ENCODE measurements at regions not wholly inside any gene's neighbourhood (a gene's known extent, or its start where the extent isn't known, plus 50 kb on each side); places are given as distances from the start of the nearest gene placed in this dataset.

- Histone ChIP-seq H3K27ac (ENCODE audit: low read depth in 2 of 2, low read length in 2 of 2) (no peak overlapping the region), H3K36me3 (ENCODE audit: control insufficient read depth in 2 of 2, insufficient read depth in 2 of 2, low read length in 2 of 2) (no peaks in the 10 kb centered on the region), H3K9ac (ENCODE audit: low read depth in 1 of 2, low read length in 2 of 2) (no peak overlapping the region), H3K9me3 (ENCODE audit: control insufficient read depth in 2 of 2, low read length in 2 of 2) (no peaks in the 10 kb centered on the region), H3K27me3 (ENCODE audit: control insufficient read depth in 2 of 2, insufficient read depth in 2 of 2, low read length in 2 of 2) (no peaks in the 10 kb centered on the region), H3K4me3 (ENCODE audit: low read length in 2 of 2) (no peak overlapping the region), H3K4me1 (ENCODE audit: control insufficient read depth in 2 of 2, insufficient read depth in 2 of 2, low read length in 2 of 2) (no peaks in the 10 kb centered on the region)
These were observed 442.8 kb upstream of the ARRDC4 start for GRCh38 chr15:97517737-97518136.

GRCh38 chr15:97520689-97521088, 439.8 kb upstream of the ARRDC4 start:
- H3K4me3 ChIP-seq (ENCODE audit: low read length in 2 of 2) = no peak overlapping the region

GRCh38 chr15:97521381-97522285, 438.9 kb upstream of the ARRDC4 start:
- no peak overlapping the region for H3K4me3 ChIP-seq (ENCODE audit: low read length in 2 of 2)
- H3K9ac ChIP-seq (ENCODE audit: low read depth in 1 of 2, low read length in 2 of 2) = no peak overlapping the region
- H3K27ac ChIP-seq (ENCODE audit: low read depth in 2 of 2, low read length in 2 of 2) = no peak overlapping the region
- H3K36me3 ChIP-seq (ENCODE audit: control insufficient read depth in 2 of 2, insufficient read depth in 2 of 2, low read length in 2 of 2) = no peaks in the 10 kb centered on the region
- H3K9me3 ChIP-seq (ENCODE audit: control insufficient read depth in 2 of 2, low read length in 2 of 2) = no peaks in the 10 kb centered on the region
- no peaks in the 10 kb centered on the region for H3K27me3 ChIP-seq (ENCODE audit: control insufficient read depth in 2 of 2, insufficient read depth in 2 of 2, low read length in 2 of 2)
- no peaks in the 10 kb centered on the region for H3K4me1 ChIP-seq (ENCODE audit: control insufficient read depth in 2 of 2, insufficient read depth in 2 of 2, low read length in 2 of 2)

More at GRCh38 chr15:97520689-97521088, 439.8 kb upstream of the ARRDC4 start:
- Histone ChIP-seq H3K9ac (ENCODE audit: low read depth in 1 of 2, low read length in 2 of 2) (no peak overlapping the region), H3K4me1 (ENCODE audit: control insufficient read depth in 2 of 2, insufficient read depth in 2 of 2, low read length in 2 of 2) (no peaks in the 10 kb centered on the region), H3K27ac (ENCODE audit: low read depth in 2 of 2, low read length in 2 of 2) (no peak overlapping the region), H3K36me3 (ENCODE audit: control insufficient read depth in 2 of 2, insufficient read depth in 2 of 2, low read length in 2 of 2) (no peaks in the 10 kb centered on the region), H3K27me3 (ENCODE audit: control insufficient read depth in 2 of 2, insufficient read depth in 2 of 2, low read length in 2 of 2) (no peaks in the 10 kb centered on the region), H3K9me3 (ENCODE audit: control insufficient read depth in 2 of 2, low read length in 2 of 2) (no peaks in the 10 kb centered on the region)

- Histone ChIP-seq H3K27ac (ENCODE audit: low read depth in 2 of 2, low read length in 2 of 2) (no peak overlapping the region), H3K4me3 (ENCODE audit: low read length in 2 of 2) (no peak overlapping the region), H3K27me3 (ENCODE audit: control insufficient read depth in 2 of 2, insufficient read depth in 2 of 2, low read length in 2 of 2) (no peaks in the 10 kb centered on the region), H3K9me3 (ENCODE audit: control insufficient read depth in 2 of 2, low read length in 2 of 2) (no peaks in the 10 kb centered on the region), H3K4me1 (ENCODE audit: control insufficient read depth in 2 of 2, insufficient read depth in 2 of 2, low read length in 2 of 2) (no peaks in the 10 kb centered on the region), H3K9ac (ENCODE audit: low read depth in 1 of 2, low read length in 2 of 2) (no peak overlapping the region), H3K36me3 (ENCODE audit: control insufficient read depth in 2 of 2, insufficient read depth in 2 of 2, low read length in 2 of 2) (no peaks in the 10 kb centered on the region)
These were observed 438.2 kb upstream of the ARRDC4 start for GRCh38 chr15:97522347-97522746.

GRCh38 chr15:97525809-97526208, 434.7 kb upstream of the ARRDC4 start:
- Histone ChIP-seq H3K27ac (ENCODE audit: low read depth in 2 of 2, low read length in 2 of 2) (no peak overlapping the region), H3K4me1 (ENCODE audit: control insufficient read depth in 2 of 2, insufficient read depth in 2 of 2, low read length in 2 of 2) (no peaks in the 10 kb centered on the region), H3K27me3 (ENCODE audit: control insufficient read depth in 2 of 2, insufficient read depth in 2 of 2, low read length in 2 of 2) (no peaks in the 10 kb centered on the region), H3K9ac (ENCODE audit: low read depth in 1 of 2, low read length in 2 of 2) (no peak overlapping the region), H3K36me3 (ENCODE audit: control insufficient read depth in 2 of 2, insufficient read depth in 2 of 2, low read length in 2 of 2) (no peaks in the 10 kb centered on the region), H3K4me3 (ENCODE audit: low read length in 2 of 2) (no peak overlapping the region), H3K9me3 (ENCODE audit: control insufficient read depth in 2 of 2, low read length in 2 of 2) (no peaks in the 10 kb centered on the region)

GRCh38 chr15:97528238-97528637, 432.3 kb upstream of the ARRDC4 start:
- Histone ChIP-seq H3K27me3 (ENCODE audit: control insufficient read depth in 2 of 2, insufficient read depth in 2 of 2, low read length in 2 of 2) (no peaks in the 10 kb centered on the region), H3K4me3 (ENCODE audit: low read length in 2 of 2) (no peak overlapping the region), H3K9me3 (ENCODE audit: control insufficient read depth in 2 of 2, low read length in 2 of 2) (no peaks in the 10 kb centered on the region), H3K9ac (ENCODE audit: low read depth in 1 of 2, low read length in 2 of 2) (no peak overlapping the region), H3K4me1 (ENCODE audit: control insufficient read depth in 2 of 2, insufficient read depth in 2 of 2, low read length in 2 of 2) (no peaks in the 10 kb centered on the region), H3K27ac (ENCODE audit: low read depth in 2 of 2, low read length in 2 of 2) (no peak overlapping the region), H3K36me3 (ENCODE audit: control insufficient read depth in 2 of 2, insufficient read depth in 2 of 2, low read length in 2 of 2) (no peaks in the 10 kb centered on the region)

GRCh38 chr15:97545799-97546198, 414.7 kb upstream of the ARRDC4 start:
- no peaks in the 10 kb centered on the region for H3K9me3 ChIP-seq (ENCODE audit: control insufficient read depth in 2 of 2, low read length in 2 of 2)
- H3K36me3 ChIP-seq (ENCODE audit: control insufficient read depth in 2 of 2, insufficient read depth in 2 of 2, low read length in 2 of 2) = no peaks in the 10 kb centered on the region
- H3K9ac ChIP-seq (ENCODE audit: low read depth in 1 of 2, low read length in 2 of 2) = no peak overlapping the region
- no peak overlapping the region for H3K27ac ChIP-seq (ENCODE audit: low read depth in 2 of 2, low read length in 2 of 2)
- H3K4me3 ChIP-seq (ENCODE audit: low read length in 2 of 2) = no peak overlapping the region
- no peaks in the 10 kb centered on the region for H3K27me3 ChIP-seq (ENCODE audit: control insufficient read depth in 2 of 2, insufficient read depth in 2 of 2, low read length in 2 of 2)
- H3K4me1 ChIP-seq (ENCODE audit: control insufficient read depth in 2 of 2, insufficient read depth in 2 of 2, low read length in 2 of 2) = no peaks in the 10 kb centered on the region

GRCh38 chr15:97547381-97547780, 413.1 kb upstream of the ARRDC4 start:
- Histone ChIP-seq H3K36me3 (ENCODE audit: control insufficient read depth in 2 of 2, insufficient read depth in 2 of 2, low read length in 2 of 2) (no peaks in the 10 kb centered on the region), H3K27ac (ENCODE audit: low read depth in 2 of 2, low read length in 2 of 2) (no peak overlapping the region), H3K9me3 (ENCODE audit: control insufficient read depth in 2 of 2, low read length in 2 of 2) (no peaks in the 10 kb centered on the region), H3K27me3 (ENCODE audit: control insufficient read depth in 2 of 2, insufficient read depth in 2 of 2, low read length in 2 of 2) (no peaks in the 10 kb centered on the region), H3K4me3 (ENCODE audit: low read length in 2 of 2) (no peak overlapping the region), H3K4me1 (ENCODE audit: control insufficient read depth in 2 of 2, insufficient read depth in 2 of 2, low read length in 2 of 2) (no peaks in the 10 kb centered on the region), H3K9ac (ENCODE audit: low read depth in 1 of 2, low read length in 2 of 2) (no peak overlapping the region)

GRCh38 chr15:97561529-97561928, 399.0 kb upstream of the ARRDC4 start:
- Histone ChIP-seq H3K27me3 (ENCODE audit: control insufficient read depth in 2 of 2, insufficient read depth in 2 of 2, low read length in 2 of 2) (no peaks in the 10 kb centered on the region), H3K4me1 (ENCODE audit: control insufficient read depth in 2 of 2, insufficient read depth in 2 of 2, low read length in 2 of 2) (no peaks in the 10 kb centered on the region), H3K9me3 (ENCODE audit: control insufficient read depth in 2 of 2, low read length in 2 of 2) (no peaks in the 10 kb centered on the region), H3K27ac (ENCODE audit: low read depth in 2 of 2, low read length in 2 of 2) (no peak overlapping the region), H3K9ac (ENCODE audit: low read depth in 1 of 2, low read length in 2 of 2) (no peak overlapping the region), H3K36me3 (ENCODE audit: control insufficient read depth in 2 of 2, insufficient read depth in 2 of 2, low read length in 2 of 2) (no peaks in the 10 kb centered on the region), H3K4me3 (ENCODE audit: low read length in 2 of 2) (no peak overlapping the region)

GRCh38 chr15:97563516-97563915, 397.0 kb upstream of the ARRDC4 start:
- no peaks in the 10 kb centered on the region for H3K9me3 ChIP-seq (ENCODE audit: control insufficient read depth in 2 of 2, low read length in 2 of 2)
- H3K36me3 ChIP-seq (ENCODE audit: control insufficient read depth in 2 of 2, insufficient read depth in 2 of 2, low read length in 2 of 2) = no peaks in the 10 kb centered on the region
- H3K9ac ChIP-seq (ENCODE audit: low read depth in 1 of 2, low read length in 2 of 2) = no peak overlapping the region
- H3K4me3 ChIP-seq (ENCODE audit: low read length in 2 of 2) = no peak overlapping the region
- H3K27ac ChIP-seq (ENCODE audit: low read depth in 2 of 2, low read length in 2 of 2) = no peak overlapping the region
- no peaks in the 10 kb centered on the region for H3K27me3 ChIP-seq (ENCODE audit: control insufficient read depth in 2 of 2, insufficient read depth in 2 of 2, low read length in 2 of 2)
- no peaks in the 10 kb centered on the region for H3K4me1 ChIP-seq (ENCODE audit: control insufficient read depth in 2 of 2, insufficient read depth in 2 of 2, low read length in 2 of 2)
